Renal cortex interstitium (tissue), 11 donors: ENCODE measurements at regions not wholly inside any gene's neighbourhood (a gene's known extent, or its start where the extent isn't known, plus 50 kb on each side); places are given as distances from the start of the nearest gene placed in this dataset.

Source experiments
- DNase-seq, 11 donors: peaks; one replicate each; pipeline ENCODE4 v3.0.0-alpha.2; 2013; ENCODE audit warnings: low read depth in 9 of 11, low spot score in 4 of 11; ENCODE audit errors: extremely low read depth in 1 of 11

- no peak for DNase-seq
These were observed 121.2 kb upstream of the MID1 start for GRCh38 chrX:10741550-10741949.

- no peak for DNase-seq
These were observed 123.1 kb upstream of the MID1 start for GRCh38 chrX:10743476-10743875.

GRCh38 chrX:10744007-10744406, 123.6 kb upstream of the MID1 start:
- no peak for DNase-seq

GRCh38 chrX:10747975-10748374, 127.6 kb upstream of the MID1 start:
- DNase-seq: no peak

GRCh38 chrX:10749113-10749512, 128.7 kb upstream of the MID1 start:
- DNase-seq: no peak

GRCh38 chrX:10750581-10750980, 130.2 kb upstream of the MID1 start:
- no peak for DNase-seq

- DNase-seq: no peak
These were observed 132.7 kb upstream of the MID1 start for GRCh38 chrX:10753116-10753515.

GRCh38 chrX:10754445-10754844, 134.1 kb upstream of the MID1 start:
- no peak for DNase-seq

GRCh38 chrX:10755439-10756334, 135.3 kb upstream of the MID1 start:
- DNase-seq: peak in 4 of 11 donors; percentile 34 to 50 (median 36)

- peak in 1 of 11 donors; percentile 18 for DNase-seq
These were observed 136.1 kb upstream of the MID1 start for GRCh38 chrX:10756441-10756840.

GRCh38 chrX:10759141-10759799, 138.9 kb upstream of the MID1 start:
- no peak for DNase-seq

GRCh38 chrX:10761447-10761846, 141.1 kb upstream of the MID1 start:
- DNase-seq: no peak

GRCh38 chrX:10769195-10769594, 148.8 kb upstream of the MID1 start:
- peak in 1 of 11 donors; percentile 26 for DNase-seq

GRCh38 chrX:10769696-10770619, 149.6 kb upstream of the MID1 start:
- DNase-seq: peak in 3 of 11 donors; percentile 21 to 48 (median 30)

- no peak for DNase-seq
These were observed 152.9 kb upstream of the MID1 start for GRCh38 chrX:10773318-10773717.

- DNase-seq: no peak
These were observed 161.6 kb upstream of the MID1 start for GRCh38 chrX:10781847-10782530.

- no peak for DNase-seq
These were observed 163.1 kb upstream of the MID1 start for GRCh38 chrX:10783451-10783995.

- DNase-seq: no peak
These were observed 166.9 kb upstream of the MID1 start for GRCh38 chrX:10787264-10787663.
